Caco-2 (cell line): ENCODE measurements at regions not wholly inside any gene's neighbourhood (a gene's known extent, or its start where the extent isn't known, plus 50 kb on each side); places are given as distances from the start of the nearest gene placed in this dataset.

ENCODE experiments used
- BruUV-seq: library from RNA; stranded (reverse); fragments of 400-500 nt; replicated peaks from 2 replicates; lab custom pipeline; 2021; lab: Mats Ljungman, UMichigan
- CTCF ChIA-PET: fragments of 300-600 bp; sonication (Branson Sonifier 250); formaldehyde crosslinking; loops from one replicate; lab custom pipeline; 2022; ENCODE audit warnings: antibody characterized with exemption; lab: Charles Lee
- POLR2A ChIA-PET: fragments of 300-600 bp; sonication (Branson Sonifier 250); formaldehyde crosslinking; loops from one replicate; lab custom pipeline; 2022; ENCODE audit warnings: antibody characterized with exemption; lab: Charles Lee
- DNase-seq, 2 experiments: peaks; one replicate each; pipeline versions ENCODE4 v3.0.0 to v3.0.0-alpha.2; 2020 to 2022
- H3K27me3 ChIP-seq: replicated peaks from 2 replicates; pipeline ENCODE4 v1.6.0; 2011; ENCODE audit warnings: low read length; ENCODE audit not compliant: control insufficient read depth, insufficient read depth
- H3K36me3 ChIP-seq: 2 replicates; pipeline ENCODE4 v1.5.1; 2011; ENCODE audit warnings: low read length; ENCODE audit not compliant: control insufficient read depth, insufficient read depth
- H3K4me1 ChIP-seq: fragments of 250-450 bp; sonication (Bioruptor Pico); 2 replicates; pipeline ENCODE4 v1.5.1; 2020; ENCODE audit warnings: mild to moderate bottlenecking
- H3K4me3 ChIP-seq: 2 replicates; pipeline ENCODE4 v1.5.1; 2011; ENCODE audit warnings: low read depth, mild to moderate bottlenecking, control low read depth, low read length
- H3K9me3 ChIP-seq: fragments of 250-450 bp; sonication (Bioruptor Pico); 2 replicates; pipeline ENCODE4 v1.5.1; 2020; ENCODE audit warnings: mild to moderate bottlenecking, moderate library complexity
- H3K27ac Mint-ChIP-seq: one replicate; pipeline ENCODE4 v1.8.0; 2022; ENCODE audit warnings: mixed read lengths; ENCODE audit not compliant: unreplicated experiment
- H3K27me3 Mint-ChIP-seq: one replicate; pipeline ENCODE4 v1.8.0; 2022; ENCODE audit warnings: mixed read lengths; ENCODE audit not compliant: insufficient read depth, unreplicated experiment
- H3K36me3 Mint-ChIP-seq: one replicate; pipeline ENCODE4 v1.8.0; 2022; ENCODE audit warnings: mild to moderate bottlenecking, mixed read lengths; ENCODE audit not compliant: insufficient read depth, unreplicated experiment
- H3K4me1 Mint-ChIP-seq: one replicate; pipeline ENCODE4 v1.8.0; 2022; ENCODE audit warnings: low read depth, mixed read lengths; ENCODE audit not compliant: unreplicated experiment
- H3K4me3 Mint-ChIP-seq: one replicate; pipeline ENCODE4 v1.8.0; 2022; ENCODE audit warnings: mild to moderate bottlenecking, moderate library complexity, mixed read lengths; ENCODE audit not compliant: unreplicated experiment
- H3K9me3 Mint-ChIP-seq: one replicate; pipeline ENCODE4 v1.8.0; 2022; ENCODE audit warnings: mixed read lengths; ENCODE audit not compliant: unreplicated experiment
- intact Hi-C: fragments of 100-400 bp; cut with micrococcal nuclease; formaldehyde crosslinking; loops from one replicate; pipeline ENCODE4 v1.10.0; 2022; ENCODE audit not compliant: unreplicated experiment
- TF ChIP-seq, protein P1 (sequence below), 2 experiments: fragments of 200-600 bp in 1 of 2; IDR thresholded peaks; 1 replicate in 1 of 2; 2 replicates in 1 of 2; pipeline versions ENCODE4 v1.5.1 to v1.8.0; 2011 to 2022; ENCODE audit warnings: antibody characterized with exemption in 1 of 2, control low read depth in 1 of 2, inconsistent platforms in 1 of 2, low read depth in 1 of 2, low read length in 1 of 2, mild to moderate bottlenecking in 1 of 2, moderate library complexity in 1 of 2; ENCODE audit not compliant: insufficient read depth in 1 of 2, severe bottlenecking in 1 of 2, unreplicated experiment in 1 of 2

DNA sequence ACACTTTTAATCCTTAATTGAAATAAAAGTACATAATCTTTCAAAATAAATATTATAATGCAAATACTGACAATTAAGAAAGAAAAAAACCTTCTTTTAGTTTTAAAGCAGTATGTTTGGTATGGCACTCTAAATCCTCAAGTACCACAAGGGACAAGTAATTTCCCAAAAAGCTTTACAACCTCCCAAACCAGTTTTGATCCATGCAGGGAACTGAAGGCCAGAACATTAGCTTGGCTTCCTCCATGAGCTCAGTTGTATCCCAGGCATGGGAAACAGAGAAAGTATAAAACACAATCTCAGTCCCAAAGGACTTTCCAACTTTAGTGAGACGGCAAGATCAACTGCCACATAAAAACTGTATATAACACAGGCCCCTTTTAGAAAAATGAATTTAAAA lies 82.2 kb downstream of the ZNF330 start:
- Histone ChIP-seq H3K36me3 (no peaks in the 10 kb centered on the region), H3K4me1 (no peaks in the 10 kb centered on the region), H3K9me3 (no peaks in the 10 kb centered on the region), H3K27me3 (no peaks in the 10 kb centered on the region), H3K4me3 (no peak overlapping the region)
- Mint-ChIP-seq H3K27ac (no peak overlapping the region), H3K9me3 (no peaks in the 10 kb centered on the region), H3K36me3 (no peaks in the 10 kb centered on the region), H3K27me3 (peaks cover 6% of the 10 kb centered on the region), H3K4me1 (no peaks in the 10 kb centered on the region), H3K4me3 (no peak overlapping the region)
- DNase-seq = no peak
- intact Hi-C loops = no loop called here
- POLR2A ChIA-PET = no interaction called here
- no TSS peak for BruUV-seq
- CTCF ChIA-PET = no interaction called here
- TF ChIP-seq, protein P1, sequence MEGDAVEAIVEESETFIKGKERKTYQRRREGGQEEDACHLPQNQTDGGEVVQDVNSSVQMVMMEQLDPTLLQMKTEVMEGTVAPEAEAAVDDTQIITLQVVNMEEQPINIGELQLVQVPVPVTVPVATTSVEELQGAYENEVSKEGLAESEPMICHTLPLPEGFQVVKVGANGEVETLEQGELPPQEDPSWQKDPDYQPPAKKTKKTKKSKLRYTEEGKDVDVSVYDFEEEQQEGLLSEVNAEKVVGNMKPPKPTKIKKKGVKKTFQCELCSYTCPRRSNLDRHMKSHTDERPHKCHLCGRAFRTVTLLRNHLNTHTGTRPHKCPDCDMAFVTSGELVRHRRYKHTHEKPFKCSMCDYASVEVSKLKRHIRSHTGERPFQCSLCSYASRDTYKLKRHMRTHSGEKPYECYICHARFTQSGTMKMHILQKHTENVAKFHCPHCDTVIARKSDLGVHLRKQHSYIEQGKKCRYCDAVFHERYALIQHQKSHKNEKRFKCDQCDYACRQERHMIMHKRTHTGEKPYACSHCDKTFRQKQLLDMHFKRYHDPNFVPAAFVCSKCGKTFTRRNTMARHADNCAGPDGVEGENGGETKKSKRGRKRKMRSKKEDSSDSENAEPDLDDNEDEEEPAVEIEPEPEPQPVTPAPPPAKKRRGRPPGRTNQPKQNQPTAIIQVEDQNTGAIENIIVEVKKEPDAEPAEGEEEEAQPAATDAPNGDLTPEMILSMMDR (IDR thresholded peaks at IDR 0.05; ENCODE audit: insufficient read depth in 1 of 2, low read depth in 1 of 2, low read length in 1 of 2, severe bottlenecking in 1 of 2, unreplicated experiment in 1 of 2) = no peak

DNA sequence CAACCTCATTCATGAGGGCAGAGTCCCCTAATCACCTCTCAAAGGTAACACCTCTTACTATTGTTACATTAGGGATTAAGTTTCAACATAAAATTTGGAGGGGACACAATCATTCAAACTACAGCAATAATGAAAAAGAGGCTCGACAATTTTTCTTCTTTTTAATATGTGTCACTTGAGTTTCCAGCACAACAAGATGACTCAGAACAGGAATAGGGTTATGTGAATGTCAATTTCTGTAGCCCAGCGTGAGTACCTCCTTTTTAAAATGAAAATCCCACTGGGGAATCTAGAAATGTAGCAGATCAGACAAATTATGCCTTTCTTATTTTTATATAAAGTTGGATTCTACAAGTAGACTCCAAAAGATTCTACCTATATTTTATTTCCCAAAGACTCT lies 83.7 kb downstream of the ZNF330 start:
- no peak overlapping the region for H3K4me3 Mint-ChIP-seq
- Histone ChIP-seq H3K9me3 (no peaks in the 10 kb centered on the region), H3K4me1 (no peaks in the 10 kb centered on the region), H3K36me3 (no peaks in the 10 kb centered on the region), H3K27me3 (no peaks in the 10 kb centered on the region), H3K4me3 (no peak overlapping the region)
- intact Hi-C loops = no loop called here
- no peaks in the 10 kb centered on the region for H3K9me3 Mint-ChIP-seq
- no peak overlapping the region for H3K27ac Mint-ChIP-seq
- peaks cover 6% of the 10 kb centered on the region for H3K27me3 Mint-ChIP-seq
- H3K4me1 Mint-ChIP-seq = no peaks in the 10 kb centered on the region
- DNase-seq = no peak
- TF ChIP-seq, protein P1 (IDR thresholded peaks at IDR 0.05; ENCODE audit: insufficient read depth in 1 of 2, low read depth in 1 of 2, low read length in 1 of 2, severe bottlenecking in 1 of 2, unreplicated experiment in 1 of 2) = no peak
- ChIA-PET CTCF (no interaction called here), POLR2A (no interaction called here)
- BruUV-seq = no TSS peak
- no peaks in the 10 kb centered on the region for H3K36me3 Mint-ChIP-seq

DNA sequence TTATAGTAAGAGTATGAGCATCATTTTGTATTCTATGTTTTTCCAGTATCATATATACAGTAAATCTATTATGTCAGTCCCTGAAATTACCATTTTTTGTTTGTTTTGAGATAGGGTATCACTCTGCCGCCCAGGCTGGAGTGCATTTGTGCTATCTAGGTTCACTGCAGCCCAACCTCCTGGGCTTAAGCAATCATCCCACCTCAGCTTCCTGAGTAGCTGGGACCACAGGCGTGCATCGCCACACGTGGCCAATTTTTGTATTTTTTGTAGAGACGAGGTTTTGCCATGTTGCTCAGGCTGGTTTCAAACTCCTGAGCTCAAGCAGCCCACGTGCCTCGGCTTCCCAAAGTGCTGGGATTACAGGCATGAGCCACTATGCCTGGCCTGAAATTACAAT lies 85.6 kb downstream of the ZNF330 start:
- ChIA-PET CTCF (no interaction called here), POLR2A (no interaction called here)
- BruUV-seq = no TSS peak
- no peaks in the 10 kb centered on the region for H3K36me3 ChIP-seq
- Mint-ChIP-seq H3K4me3 (no peak overlapping the region), H3K4me1 (no peaks in the 10 kb centered on the region), H3K27me3 (peaks cover 3% of the 10 kb centered on the region), H3K36me3 (no peaks in the 10 kb centered on the region), H3K27ac (no peak overlapping the region), H3K9me3 (no peaks in the 10 kb centered on the region)
- DNase-seq = no peak
- intact Hi-C loops = loop anchor here (2.0 kb wide), 2 partner anchors 396 to 404 kb away; no protein-coding TSS in a partner anchor
- no peaks in the 10 kb centered on the region for H3K27me3 ChIP-seq
- no peaks in the 10 kb centered on the region for H3K4me1 ChIP-seq
- TF ChIP-seq, protein P1 (IDR thresholded peaks at IDR 0.05; ENCODE audit: insufficient read depth in 1 of 2, low read depth in 1 of 2, low read length in 1 of 2, severe bottlenecking in 1 of 2, unreplicated experiment in 1 of 2) = no peak
- no peak overlapping the region for H3K4me3 ChIP-seq
- H3K9me3 ChIP-seq = no peaks in the 10 kb centered on the region
